ENCODE measurements at regions not wholly inside any gene's neighbourhood (a gene's known extent, or its start where the extent isn't known, plus 50 kb on each side); places are given as distances from the start of the nearest gene placed in this dataset.

GRCh38 chr3:62995119-62995518 lies 119.9 kb upstream of the CADPS start:
- TF ChIP-seq CTCF (IDR thresholded peaks at IDR 0.05; ENCODE audit: poor library complexity, severe bottlenecking) (no peak), EP300 (conservative IDR thresholded peaks at IDR 0.05; ENCODE audit: poor library complexity, severe bottlenecking) (no peak), MXI1 (conservative IDR thresholded peaks at IDR 0.05; ENCODE audit: poor library complexity, severe bottlenecking) (no peak), EZH2 (IDR thresholded peaks at IDR 0.05; ENCODE audit: borderline replicate concordance, insufficient read depth, low read length, poor library complexity, severe bottlenecking) (no peak), RAD21 (conservative IDR thresholded peaks at IDR 0.05) (no peak), POLR2AphosphoS5 (IDR thresholded peaks at IDR 0.05) (no peak), REST (IDR thresholded peaks at IDR 0.05; ENCODE audit: borderline replicate concordance) (no peak), SMC3 (conservative IDR thresholded peaks at IDR 0.05; ENCODE audit: poor library complexity) (no peak)

Data from neural cell (in vitro differentiated cells).